ENCODE measurements at regions not wholly inside any gene's neighbourhood (a gene's known extent, or its start where the extent isn't known, plus 50 kb on each side); places are given as distances from the start of the nearest gene placed in this dataset.

DNA sequence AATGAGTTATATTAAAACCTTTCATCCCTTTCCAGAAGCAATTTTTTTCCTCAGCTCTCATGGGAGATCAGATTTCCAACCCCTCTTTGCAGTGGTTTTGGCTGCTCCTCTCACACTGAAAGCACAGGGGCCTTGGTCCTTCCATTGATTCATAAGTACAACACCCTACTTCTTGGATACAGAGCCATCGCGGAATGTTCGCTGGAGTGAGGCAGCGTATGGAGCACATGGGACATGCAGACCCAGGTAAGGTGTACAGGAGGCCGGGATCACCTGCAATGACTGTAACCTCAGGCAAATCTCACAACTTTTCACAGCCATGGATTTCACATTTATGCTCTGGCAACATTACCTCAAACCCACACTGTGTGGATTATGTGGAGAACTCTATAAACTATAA, 75.2 kb upstream of the HEY2 start:
- Histone ChIP-seq H4K20me1 (ENCODE audit: insufficient read depth, low read length) (no peaks in the 10 kb centered on the region), H3K18ac (ENCODE audit: low read depth, low read length) (no peak overlapping the region), H2AK9ac (replicated peaks; ENCODE audit: low read depth, low read length, poor library complexity) (no peak overlapping the region), H3K9me3 (ENCODE audit: control insufficient read depth, insufficient read depth, low read length) (no peaks in the 10 kb centered on the region), H3K4me1 (ENCODE audit: control insufficient read depth, insufficient read depth, low read length) (no peaks in the 10 kb centered on the region), H3K14ac (replicated peaks; ENCODE audit: low read depth, low read length) (no peak overlapping the region), H3K27me3 (ENCODE audit: control insufficient read depth, insufficient read depth, low read length) (no peaks in the 10 kb centered on the region), H3K4me2 (ENCODE audit: low read depth, low read length) (no peak overlapping the region), H3K36me3 (ENCODE audit: control insufficient read depth, insufficient read depth, low read length) (no peaks in the 10 kb centered on the region), H3K27ac (ENCODE audit: insufficient read depth, low read length) (no peak overlapping the region), H4K5ac (ENCODE audit: low read depth, low read length) (no peak overlapping the region), H3K4ac (ENCODE audit: low read depth, low read length) (no peak overlapping the region), H3K9ac (ENCODE audit: low read depth, low read length) (no peak overlapping the region), H3K9me1 (ENCODE audit: insufficient read depth, low read length) (no peaks in the 10 kb centered on the region), H3K79me1 (ENCODE audit: low read depth in 1 of 2, low read length in 2 of 2) (no peaks in the 10 kb centered on the region), H4K91ac (ENCODE audit: insufficient read depth, low read depth, low read length) (no peak overlapping the region), H2AFZ (replicated peaks; ENCODE audit: low read length, poor library complexity) (no peak overlapping the region), H3K56ac (ENCODE audit: extremely low read depth, insufficient read depth, low read length) (no peak overlapping the region), H3K4me3 (ENCODE audit: insufficient read depth, low read depth, low read length) (no peak overlapping the region), H2BK20ac (ENCODE audit: low read depth, low read length) (no peak overlapping the region), H2AK5ac (ENCODE audit: low read depth, low read length) (no peak overlapping the region), H3K23ac (ENCODE audit: low read depth, low read length) (no peak overlapping the region), H2BK5ac (ENCODE audit: low read depth, low read length, poor library complexity, severe bottlenecking) (no peak overlapping the region), H2BK15ac (ENCODE audit: low read depth, low read length) (no peak overlapping the region), H2BK120ac (ENCODE audit: low read depth, low read length) (no peak overlapping the region), H4K8ac (ENCODE audit: low read depth in 2 of 2, low read length in 2 of 2) (no peak overlapping the region)
- POLR2A ChIA-PET (ENCODE audit: unreplicated experiment): no interaction called here
- CTCF ChIA-PET: no interaction called here
- dilution Hi-C loops (cut with HindIII; ENCODE audit: low sequenced_read_pairs, unreplicated experiment): no loop called here
- TF ChIP-seq, protein P1, sequence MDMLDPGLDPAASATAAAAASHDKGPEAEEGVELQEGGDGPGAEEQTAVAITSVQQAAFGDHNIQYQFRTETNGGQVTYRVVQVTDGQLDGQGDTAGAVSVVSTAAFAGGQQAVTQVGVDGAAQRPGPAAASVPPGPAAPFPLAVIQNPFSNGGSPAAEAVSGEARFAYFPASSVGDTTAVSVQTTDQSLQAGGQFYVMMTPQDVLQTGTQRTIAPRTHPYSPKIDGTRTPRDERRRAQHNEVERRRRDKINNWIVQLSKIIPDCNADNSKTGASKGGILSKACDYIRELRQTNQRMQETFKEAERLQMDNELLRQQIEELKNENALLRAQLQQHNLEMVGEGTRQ (IDR thresholded peaks at IDR 0.05; ENCODE audit: low read depth, low read length): no peak
- TF ChIP-seq MXI1 (IDR thresholded peaks at IDR 0.05; ENCODE audit: borderline replicate concordance, low read depth, low read length): no peak
- TF ChIP-seq, protein P2, sequence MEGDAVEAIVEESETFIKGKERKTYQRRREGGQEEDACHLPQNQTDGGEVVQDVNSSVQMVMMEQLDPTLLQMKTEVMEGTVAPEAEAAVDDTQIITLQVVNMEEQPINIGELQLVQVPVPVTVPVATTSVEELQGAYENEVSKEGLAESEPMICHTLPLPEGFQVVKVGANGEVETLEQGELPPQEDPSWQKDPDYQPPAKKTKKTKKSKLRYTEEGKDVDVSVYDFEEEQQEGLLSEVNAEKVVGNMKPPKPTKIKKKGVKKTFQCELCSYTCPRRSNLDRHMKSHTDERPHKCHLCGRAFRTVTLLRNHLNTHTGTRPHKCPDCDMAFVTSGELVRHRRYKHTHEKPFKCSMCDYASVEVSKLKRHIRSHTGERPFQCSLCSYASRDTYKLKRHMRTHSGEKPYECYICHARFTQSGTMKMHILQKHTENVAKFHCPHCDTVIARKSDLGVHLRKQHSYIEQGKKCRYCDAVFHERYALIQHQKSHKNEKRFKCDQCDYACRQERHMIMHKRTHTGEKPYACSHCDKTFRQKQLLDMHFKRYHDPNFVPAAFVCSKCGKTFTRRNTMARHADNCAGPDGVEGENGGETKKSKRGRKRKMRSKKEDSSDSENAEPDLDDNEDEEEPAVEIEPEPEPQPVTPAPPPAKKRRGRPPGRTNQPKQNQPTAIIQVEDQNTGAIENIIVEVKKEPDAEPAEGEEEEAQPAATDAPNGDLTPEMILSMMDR (conservative IDR thresholded peaks at IDR 0.05; ENCODE audit: low read depth, low read length): no peak
- no peak for TF ChIP-seq RAD21 (IDR thresholded peaks at IDR 0.05; ENCODE audit: low read length)
- TF ChIP-seq BHLHE40 (IDR thresholded peaks at IDR 0.05; ENCODE audit: low read depth, low read length): no peak
- no peak for TF ChIP-seq MAFK (IDR thresholded peaks at IDR 0.05; ENCODE audit: low read depth, low read length)
- ATAC-seq (ENCODE audit: low read depth) (no peak), DNase-seq (no peak)
- no CpG with 5 or more reads among the region's 5 CpGs for WGBS, 2 experiments (ENCODE audit: extremely low coverage in 2 of 2, insufficient read length in 1 of 2)
- no TSS peak for BruUV-seq (replicated peaks)
- in situ Hi-C loops (cut with MboI; ENCODE audit: low sequenced_read_pairs): no loop called here
- intact Hi-C loops (cut with micrococcal nuclease): no loop called here
